SK-N-SH treated with all-trans-retinoic acid at 6 μM for 48 hours (cell line): ENCODE measurements at regions not wholly inside any gene's neighbourhood (a gene's known extent, or its start where the extent isn't known, plus 50 kb on each side); places are given as distances from the start of the nearest gene placed in this dataset.
"Not testable (repeated sequence)": the region's sequence is repeated elsewhere in the genome, so short reads cannot be mapped to it uniquely, and the experiment has no call there.

Experiments
- ATAC-seq: fragments of 200-7000 bp; cut with Tn5 transposase; 3 replicates; pipeline ENCODE4 v1.9.1; 2020; ENCODE audit warnings: mild to moderate bottlenecking, moderate library complexity
- ARNTL ChIP-seq: fragments of 450-650 bp; formaldehyde crosslinking; IDR thresholded peaks from 2 replicates; pipeline ENCODE4 v1.5.0; 2020; ENCODE audit warnings: low read depth, mild to moderate bottlenecking, moderate library complexity, borderline replicate concordance
- CSDC2 ChIP-seq: fragments of 250-450 bp; sonication (Bioruptor Pico); IDR thresholded peaks from 2 replicates; pipeline ENCODE4 v1.5.0; 2020; ENCODE audit warnings: mild to moderate bottlenecking, moderate library complexity
- ESRRG ChIP-seq: fragments of 250-450 bp; sonication (Bioruptor Pico); IDR thresholded peaks from 2 replicates; pipeline ENCODE4 v1.6.1; 2021; ENCODE audit warnings: mild to moderate bottlenecking
- GLIS3 ChIP-seq: fragments of 250-450 bp; sonication (Bioruptor Pico); IDR thresholded peaks from 2 replicates; pipeline ENCODE4 v1.5.0; 2020; ENCODE audit warnings: mild to moderate bottlenecking, moderate library complexity
- ISL1 ChIP-seq: fragments of 250-450 bp; sonication (Bioruptor Pico); IDR thresholded peaks from 2 replicates; pipeline ENCODE4 v2.1.2; 2022; ENCODE audit warnings: mild to moderate bottlenecking, moderate library complexity
- OSR1 ChIP-seq: fragments of 250-450 bp; sonication (Bioruptor Pico); IDR thresholded peaks from 2 replicates; pipeline ENCODE4 v1.8.0; 2022; ENCODE audit warnings: moderate library complexity, mild to moderate bottlenecking, inconsistent platforms
- SNAI2 ChIP-seq: fragments of 250-450 bp; sonication (Bioruptor Pico); IDR thresholded peaks from 2 replicates; pipeline ENCODE4 v1.5.0; 2020; ENCODE audit warnings: mild to moderate bottlenecking, moderate library complexity
- TCF4 ChIP-seq: fragments of 250-450 bp; sonication (Bioruptor Pico); IDR thresholded peaks from 2 replicates; pipeline ENCODE4 v1.8.0; 2021; ENCODE audit warnings: mild to moderate bottlenecking, moderate library complexity, borderline replicate concordance
- TOX ChIP-seq: fragments of 250-450 bp; sonication (Bioruptor Pico); IDR thresholded peaks from 2 replicates; pipeline ENCODE4 v1.8.0; 2021; ENCODE audit warnings: mild to moderate bottlenecking, moderate library complexity, borderline replicate concordance
- ZC3H10 ChIP-seq: fragments of 250-450 bp; sonication (Bioruptor Pico); IDR thresholded peaks from 2 replicates; pipeline ENCODE4 v1.5.1; 2021; ENCODE audit warnings: mild to moderate bottlenecking, moderate library complexity
- ZFP30 ChIP-seq: fragments of 450-650 bp; formaldehyde crosslinking; IDR thresholded peaks from 2 replicates; pipeline ENCODE4 v1.5.0; 2022; ENCODE audit warnings: mild to moderate bottlenecking, moderate library complexity
- ZNF565 ChIP-seq: fragments of 450-650 bp; formaldehyde crosslinking; conservative IDR thresholded peaks from 2 replicates; pipeline ENCODE4 v1.5.0; 2020; ENCODE audit warnings: low read depth, mild to moderate bottlenecking, moderate library complexity
- ZNF70 ChIP-seq: fragments of 450-650 bp; formaldehyde crosslinking; IDR thresholded peaks from 2 replicates; pipeline ENCODE4 v1.5.0; 2020; ENCODE audit warnings: mild to moderate bottlenecking, moderate library complexity
- ZNF8 ChIP-seq: fragments of 450-650 bp; formaldehyde crosslinking; IDR thresholded peaks from 2 replicates; pipeline ENCODE4 v1.5.0; 2020; ENCODE audit warnings: mild to moderate bottlenecking, moderate library complexity
- TF ChIP-seq, protein P1 (sequence below): fragments of 250-450 bp; sonication (Bioruptor Pico); IDR thresholded peaks from 2 replicates; pipeline ENCODE4 v1.5.1; 2020; ENCODE audit warnings: low read depth, mild to moderate bottlenecking, moderate library complexity
- TF ChIP-seq, protein P2 (sequence below): fragments of 250-450 bp; sonication (Bioruptor Pico); IDR thresholded peaks from 2 replicates; pipeline ENCODE4 v1.5.1; 2021; ENCODE audit warnings: mild to moderate bottlenecking, moderate library complexity
- TF ChIP-seq, protein P3 (sequence below): fragments of 250-450 bp; sonication (Bioruptor Pico); IDR thresholded peaks from 2 replicates; pipeline ENCODE4 v1.5.0; 2020; ENCODE audit warnings: mild to moderate bottlenecking, moderate library complexity
- TF ChIP-seq, protein P4 (sequence below): fragments of 250-450 bp; sonication (Bioruptor Pico); IDR thresholded peaks from 2 replicates; pipeline ENCODE4 v1.8.0; 2020; ENCODE audit warnings: mild to moderate bottlenecking, moderate library complexity, borderline replicate concordance

DNA sequence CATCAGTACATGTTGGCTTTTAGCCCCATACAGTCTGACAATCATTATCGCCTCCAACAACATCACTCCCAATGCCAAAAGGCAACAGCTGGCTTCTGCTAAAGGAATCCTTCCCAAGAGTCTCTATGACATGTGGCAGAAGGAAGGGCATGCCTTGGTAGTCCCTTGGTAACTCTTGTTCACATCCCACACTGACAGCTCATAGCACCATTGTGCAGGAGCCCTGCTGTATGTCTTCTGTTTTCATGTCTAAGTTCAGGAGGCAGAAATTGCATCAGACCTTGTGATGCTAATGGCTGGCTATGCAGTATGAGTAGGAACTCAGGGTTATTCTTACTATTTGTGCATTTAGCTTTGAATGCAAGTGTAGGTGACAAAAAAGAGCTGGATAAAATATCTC is 392.1 kb downstream of the PTH2R start:
- TF ChIP-seq, protein P1, sequence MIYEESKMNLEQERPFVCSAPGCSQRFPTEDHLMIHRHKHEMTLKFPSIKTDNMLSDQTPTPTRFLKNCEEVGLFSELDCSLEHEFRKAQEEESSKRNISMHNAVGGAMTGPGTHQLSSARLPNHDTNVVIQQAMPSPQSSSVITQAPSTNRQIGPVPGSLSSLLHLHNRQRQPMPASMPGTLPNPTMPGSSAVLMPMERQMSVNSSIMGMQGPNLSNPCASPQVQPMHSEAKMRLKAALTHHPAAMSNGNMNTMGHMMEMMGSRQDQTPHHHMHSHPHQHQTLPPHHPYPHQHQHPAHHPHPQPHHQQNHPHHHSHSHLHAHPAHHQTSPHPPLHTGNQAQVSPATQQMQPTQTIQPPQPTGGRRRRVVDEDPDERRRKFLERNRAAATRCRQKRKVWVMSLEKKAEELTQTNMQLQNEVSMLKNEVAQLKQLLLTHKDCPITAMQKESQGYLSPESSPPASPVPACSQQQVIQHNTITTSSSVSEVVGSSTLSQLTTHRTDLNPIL, result no peak
- no peak for TF ChIP-seq ISL1 (CRISPR knock-in tag)
- TF ChIP-seq, protein P2, sequence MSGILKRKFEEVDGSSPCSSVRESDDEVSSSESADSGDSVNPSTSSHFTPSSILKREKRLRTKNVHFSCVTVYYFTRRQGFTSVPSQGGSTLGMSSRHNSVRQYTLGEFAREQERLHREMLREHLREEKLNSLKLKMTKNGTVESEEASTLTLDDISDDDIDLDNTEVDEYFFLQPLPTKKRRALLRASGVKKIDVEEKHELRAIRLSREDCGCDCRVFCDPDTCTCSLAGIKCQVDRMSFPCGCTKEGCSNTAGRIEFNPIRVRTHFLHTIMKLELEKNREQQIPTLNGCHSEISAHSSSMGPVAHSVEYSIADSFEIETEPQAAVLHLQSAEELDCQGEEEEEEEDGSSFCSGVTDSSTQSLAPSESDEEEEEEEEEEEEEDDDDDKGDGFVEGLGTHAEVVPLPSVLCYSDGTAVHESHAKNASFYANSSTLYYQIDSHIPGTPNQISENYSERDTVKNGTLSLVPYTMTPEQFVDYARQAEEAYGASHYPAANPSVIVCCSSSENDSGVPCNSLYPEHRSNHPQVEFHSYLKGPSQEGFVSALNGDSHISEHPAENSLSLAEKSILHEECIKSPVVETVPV (CRISPR knock-in tag), result no peak
- no peak for TF ChIP-seq GLIS3
- no peak for TF ChIP-seq TOX
- TF ChIP-seq OSR1 (CRISPR knock-in tag), result no peak
- TF ChIP-seq TCF4 (CRISPR knock-in tag), result no peak
- no peak for TF ChIP-seq ZC3H10 (CRISPR knock-in tag)
- no peak for ATAC-seq

DNA sequence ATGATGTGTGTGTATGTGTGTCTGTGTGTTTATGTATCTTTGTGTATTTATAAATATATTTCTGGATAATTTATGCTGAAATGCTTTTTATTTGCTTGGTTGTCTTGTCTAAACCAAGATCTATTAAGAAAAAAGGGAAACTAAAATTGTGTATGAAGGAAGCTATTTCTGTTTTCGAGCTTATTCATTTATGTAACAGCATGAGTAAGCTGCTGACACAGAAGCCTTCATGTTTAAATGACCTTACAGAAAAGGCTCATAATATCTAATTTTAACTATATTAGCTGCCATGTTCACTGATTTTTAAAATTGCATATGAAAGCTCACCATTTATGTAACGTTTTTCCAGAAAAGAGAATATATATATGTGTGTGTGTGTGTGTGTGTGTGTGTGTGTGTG is 392.8 kb downstream of the PTH2R start:
- ATAC-seq, result no peak
- TF ChIP-seq ZNF8 (CRISPR knock-in tag) (no peak), CSDC2 (CRISPR knock-in tag) (no peak), ZNF565 (no peak), TOX (no peak)
- TF ChIP-seq, protein P2 (CRISPR knock-in tag), result no peak
- TF ChIP-seq, protein P1, result no peak

DNA sequence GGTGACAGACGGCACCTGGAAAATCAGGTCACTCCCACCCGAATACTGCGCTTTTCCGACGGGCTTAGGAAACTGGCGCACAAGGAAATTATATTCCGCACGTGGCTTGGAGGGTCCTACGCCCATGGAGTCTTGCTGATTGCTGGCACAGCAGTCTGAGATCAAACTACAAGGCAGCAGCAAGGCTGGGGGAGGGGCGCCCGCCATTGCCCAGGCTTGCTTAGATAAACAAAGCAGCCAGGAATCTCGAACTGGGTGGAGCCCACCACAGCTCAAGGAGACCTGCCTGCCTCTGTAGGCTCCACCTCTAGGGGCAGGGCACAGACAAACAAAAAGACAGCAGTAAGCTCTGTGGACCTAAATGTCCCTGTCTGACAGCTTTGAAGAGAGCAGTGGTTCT is 394.3 kb downstream of the PTH2R start:
- not testable (repeated sequence) for ATAC-seq

DNA sequence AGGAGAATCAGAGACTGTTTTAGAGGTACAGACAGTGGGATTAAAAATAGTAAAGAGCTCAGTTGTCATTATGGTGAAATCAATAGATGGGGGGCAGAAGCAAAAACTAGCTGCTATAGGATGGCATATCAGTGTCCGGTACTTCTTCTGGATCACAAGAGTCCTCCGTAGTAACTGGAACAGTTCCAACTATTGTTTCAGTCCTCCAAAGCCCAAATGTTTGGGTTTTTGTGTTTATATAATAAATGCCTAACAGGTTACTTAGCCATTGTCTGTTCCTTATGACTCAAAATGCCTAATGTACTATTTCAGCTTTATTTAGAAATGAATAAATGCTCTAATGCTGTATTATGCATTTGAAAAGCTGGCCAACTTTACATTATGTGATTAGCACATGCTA is 401.2 kb downstream of the PTH2R start:
- no peak for ATAC-seq
- TF ChIP-seq SNAI2 (CRISPR knock-in tag) (no peak), ARNTL (CRISPR knock-in tag) (no peak), ZNF70 (CRISPR knock-in tag) (no peak), ZFP30 (no peak)

DNA sequence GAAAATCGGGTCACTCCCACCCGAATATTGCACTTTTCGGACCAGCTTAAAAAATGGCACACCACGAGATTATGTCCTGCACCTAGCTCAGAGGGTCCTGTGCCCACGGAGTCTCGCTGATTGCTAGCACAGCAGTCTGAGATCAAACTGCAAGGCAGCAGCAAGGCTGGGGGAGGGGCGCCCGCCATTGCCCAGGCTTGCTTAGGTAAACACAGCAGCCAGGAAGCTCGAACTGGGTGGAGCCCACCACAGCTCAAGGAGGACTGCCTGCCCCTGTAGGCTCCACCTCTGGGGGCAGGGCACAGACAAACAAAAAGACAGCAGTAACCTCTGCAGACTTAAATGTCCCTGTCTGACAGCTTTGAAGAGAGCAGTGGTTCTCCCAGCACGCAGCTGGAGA is 405.3 kb downstream of the PTH2R start:
- not testable (repeated sequence) for ATAC-seq

DNA sequence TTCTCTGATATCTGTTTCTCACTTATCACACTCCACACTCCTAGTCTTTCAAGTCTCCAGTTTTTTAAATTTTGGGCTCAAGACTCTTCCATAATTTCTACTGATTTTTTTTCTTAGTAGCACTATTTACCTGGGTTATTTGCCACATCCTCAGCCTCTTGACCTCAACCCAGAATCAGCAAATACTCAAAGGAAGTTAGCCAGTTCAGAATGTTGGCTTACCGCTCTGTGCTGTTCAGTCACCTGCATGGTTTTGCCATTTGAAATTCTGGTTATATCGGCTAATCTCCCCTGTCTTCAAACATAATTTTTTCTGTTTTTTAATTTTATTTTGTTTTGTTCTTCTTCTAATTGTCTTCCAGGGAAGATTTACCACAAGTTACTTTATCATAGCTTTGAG is 412.6 kb downstream of the PTH2R start:
- no peak for ATAC-seq
- TF ChIP-seq ARNTL (CRISPR knock-in tag) (no peak), TOX (no peak), TCF4 (CRISPR knock-in tag) (no peak), ZFP30 (no peak), GLIS3 (no peak), SNAI2 (CRISPR knock-in tag) (no peak), ZNF70 (CRISPR knock-in tag) (no peak), ESRRG (CRISPR knock-in tag) (no peak)
- TF ChIP-seq, protein P3, sequence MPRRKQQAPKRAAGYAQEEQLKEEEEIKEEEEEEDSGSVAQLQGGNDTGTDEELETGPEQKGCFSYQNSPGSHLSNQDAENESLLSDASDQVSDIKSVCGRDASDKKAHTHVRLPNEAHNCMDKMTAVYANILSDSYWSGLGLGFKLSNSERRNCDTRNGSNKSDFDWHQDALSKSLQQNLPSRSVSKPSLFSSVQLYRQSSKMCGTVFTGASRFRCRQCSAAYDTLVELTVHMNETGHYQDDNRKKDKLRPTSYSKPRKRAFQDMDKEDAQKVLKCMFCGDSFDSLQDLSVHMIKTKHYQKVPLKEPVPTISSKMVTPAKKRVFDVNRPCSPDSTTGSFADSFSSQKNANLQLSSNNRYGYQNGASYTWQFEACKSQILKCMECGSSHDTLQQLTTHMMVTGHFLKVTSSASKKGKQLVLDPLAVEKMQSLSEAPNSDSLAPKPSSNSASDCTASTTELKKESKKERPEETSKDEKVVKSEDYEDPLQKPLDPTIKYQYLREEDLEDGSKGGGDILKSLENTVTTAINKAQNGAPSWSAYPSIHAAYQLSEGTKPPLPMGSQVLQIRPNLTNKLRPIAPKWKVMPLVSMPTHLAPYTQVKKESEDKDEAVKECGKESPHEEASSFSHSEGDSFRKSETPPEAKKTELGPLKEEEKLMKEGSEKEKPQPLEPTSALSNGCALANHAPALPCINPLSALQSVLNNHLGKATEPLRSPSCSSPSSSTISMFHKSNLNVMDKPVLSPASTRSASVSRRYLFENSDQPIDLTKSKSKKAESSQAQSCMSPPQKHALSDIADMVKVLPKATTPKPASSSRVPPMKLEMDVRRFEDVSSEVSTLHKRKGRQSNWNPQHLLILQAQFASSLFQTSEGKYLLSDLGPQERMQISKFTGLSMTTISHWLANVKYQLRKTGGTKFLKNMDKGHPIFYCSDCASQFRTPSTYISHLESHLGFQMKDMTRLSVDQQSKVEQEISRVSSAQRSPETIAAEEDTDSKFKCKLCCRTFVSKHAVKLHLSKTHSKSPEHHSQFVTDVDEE, result no peak
- TF ChIP-seq, protein P2 (CRISPR knock-in tag), result no peak
- TF ChIP-seq, protein P4, sequence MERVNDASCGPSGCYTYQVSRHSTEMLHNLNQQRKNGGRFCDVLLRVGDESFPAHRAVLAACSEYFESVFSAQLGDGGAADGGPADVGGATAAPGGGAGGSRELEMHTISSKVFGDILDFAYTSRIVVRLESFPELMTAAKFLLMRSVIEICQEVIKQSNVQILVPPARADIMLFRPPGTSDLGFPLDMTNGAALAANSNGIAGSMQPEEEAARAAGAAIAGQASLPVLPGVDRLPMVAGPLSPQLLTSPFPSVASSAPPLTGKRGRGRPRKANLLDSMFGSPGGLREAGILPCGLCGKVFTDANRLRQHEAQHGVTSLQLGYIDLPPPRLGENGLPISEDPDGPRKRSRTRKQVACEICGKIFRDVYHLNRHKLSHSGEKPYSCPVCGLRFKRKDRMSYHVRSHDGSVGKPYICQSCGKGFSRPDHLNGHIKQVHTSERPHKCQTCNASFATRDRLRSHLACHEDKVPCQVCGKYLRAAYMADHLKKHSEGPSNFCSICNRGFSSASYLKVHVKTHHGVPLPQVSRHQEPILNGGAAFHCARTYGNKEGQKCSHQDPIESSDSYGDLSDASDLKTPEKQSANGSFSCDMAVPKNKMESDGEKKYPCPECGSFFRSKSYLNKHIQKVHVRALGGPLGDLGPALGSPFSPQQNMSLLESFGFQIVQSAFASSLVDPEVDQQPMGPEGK (CRISPR knock-in tag), result no peak
